ENCODE measurements at regions not wholly inside any gene's neighbourhood (a gene's known extent, or its start where the extent isn't known, plus 50 kb on each side); places are given as distances from the start of the nearest gene placed in this dataset.

DNA sequence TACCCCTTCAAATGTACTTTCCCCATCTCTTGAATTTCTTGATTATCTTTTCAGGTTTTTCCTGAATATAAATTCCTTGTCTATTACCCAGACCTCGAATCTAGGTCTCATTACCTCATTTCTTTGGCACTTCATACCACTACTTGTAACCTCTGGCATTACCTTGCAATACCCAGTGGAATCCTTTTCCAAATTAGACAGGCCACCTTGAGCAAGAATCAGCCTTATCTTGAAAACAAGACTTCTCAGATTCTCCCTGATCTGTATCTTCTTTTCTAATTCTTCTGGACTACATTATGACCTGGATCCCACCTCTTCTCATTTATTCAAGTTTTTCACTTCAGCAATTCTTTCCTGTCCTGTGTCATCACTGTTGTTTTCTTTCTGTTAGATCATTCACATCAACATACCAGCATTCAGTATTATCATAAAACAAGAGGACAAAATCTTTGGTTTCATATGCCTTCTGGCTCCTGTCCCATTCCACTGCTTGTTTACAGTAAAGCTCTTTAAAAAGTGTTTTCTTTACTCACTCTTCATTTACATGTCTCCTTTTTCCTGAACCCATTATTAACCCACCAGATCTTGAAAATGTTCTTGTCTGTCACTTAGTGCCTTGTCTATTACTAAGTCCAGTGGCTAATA, 275.6 kb upstream of the HS3ST1 start:
- CTCF ChIA-PET = no interaction called here
- Mint-ChIP-seq H3K4me3 (no peak overlapping the region), H3K27ac (no peak overlapping the region), H3K4me1 (ENCODE audit: low read depth) (no peaks in the 10 kb centered on the region), H3K9me3 (no peaks in the 10 kb centered on the region), H3K36me3 (ENCODE audit: low read depth) (no peaks in the 10 kb centered on the region), H3K27me3 (peaks cover 13% of the 10 kb centered on the region)
- DNase-seq = no peak
- H3K9me3 ChIP-seq (ENCODE audit: control insufficient read depth in 1 of 2, insufficient read depth in 1 of 2, low read length in 2 of 2) = peaks cover 0 to 3% of the 10 kb centered on the region in 2 experiments
- no peaks in the 10 kb centered on the region for H3K27me3 ChIP-seq (ENCODE audit: control insufficient read depth in 1 of 2, insufficient read depth in 2 of 2, low read length in 2 of 2)
- ATAC-seq (ENCODE audit: poor library complexity) = no peak
- H3K27ac ChIP-seq (ENCODE audit: low read depth in 1 of 2, low read length in 2 of 2) = no peak overlapping the region
- POLR2A ChIA-PET = no interaction called here
- no peaks in the 10 kb centered on the region for H3K36me3 ChIP-seq (ENCODE audit: insufficient read depth, low read length)
- intact Hi-C loops (cut with DNase I, micrococcal nuclease) = no loop called here
- no peaks in the 10 kb centered on the region for H3K4me1 ChIP-seq (ENCODE audit: insufficient read depth, low read length)
- no peak overlapping the region for H3K4me3 ChIP-seq (ENCODE audit: low read length)
- TF ChIP-seq, protein P1, sequence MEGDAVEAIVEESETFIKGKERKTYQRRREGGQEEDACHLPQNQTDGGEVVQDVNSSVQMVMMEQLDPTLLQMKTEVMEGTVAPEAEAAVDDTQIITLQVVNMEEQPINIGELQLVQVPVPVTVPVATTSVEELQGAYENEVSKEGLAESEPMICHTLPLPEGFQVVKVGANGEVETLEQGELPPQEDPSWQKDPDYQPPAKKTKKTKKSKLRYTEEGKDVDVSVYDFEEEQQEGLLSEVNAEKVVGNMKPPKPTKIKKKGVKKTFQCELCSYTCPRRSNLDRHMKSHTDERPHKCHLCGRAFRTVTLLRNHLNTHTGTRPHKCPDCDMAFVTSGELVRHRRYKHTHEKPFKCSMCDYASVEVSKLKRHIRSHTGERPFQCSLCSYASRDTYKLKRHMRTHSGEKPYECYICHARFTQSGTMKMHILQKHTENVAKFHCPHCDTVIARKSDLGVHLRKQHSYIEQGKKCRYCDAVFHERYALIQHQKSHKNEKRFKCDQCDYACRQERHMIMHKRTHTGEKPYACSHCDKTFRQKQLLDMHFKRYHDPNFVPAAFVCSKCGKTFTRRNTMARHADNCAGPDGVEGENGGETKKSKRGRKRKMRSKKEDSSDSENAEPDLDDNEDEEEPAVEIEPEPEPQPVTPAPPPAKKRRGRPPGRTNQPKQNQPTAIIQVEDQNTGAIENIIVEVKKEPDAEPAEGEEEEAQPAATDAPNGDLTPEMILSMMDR (IDR thresholded peaks at IDR 0.05) = no peak

GRCh38 chr4:11702886-11703557, 274.3 kb upstream of the HS3ST1 start:
- Histone ChIP-seq H3K36me3 (ENCODE audit: insufficient read depth, low read length) (no peaks in the 10 kb centered on the region), H3K9me3 (ENCODE audit: control insufficient read depth in 1 of 2, insufficient read depth in 1 of 2, low read length in 2 of 2) (peaks cover 0 to 3% of the 10 kb centered on the region in 2 experiments), H3K4me1 (ENCODE audit: insufficient read depth, low read length) (no peaks in the 10 kb centered on the region), H3K27ac (ENCODE audit: low read depth in 1 of 2, low read length in 2 of 2) (no peak overlapping the region), H3K4me3 (ENCODE audit: low read length) (no peak overlapping the region), H3K27me3 (ENCODE audit: control insufficient read depth in 1 of 2, insufficient read depth in 2 of 2, low read length in 2 of 2) (no peaks in the 10 kb centered on the region)
- no peak overlapping the region for H3K27ac Mint-ChIP-seq
- ChIA-PET CTCF (no interaction called here), POLR2A (no interaction called here)
- no peaks in the 10 kb centered on the region for H3K9me3 Mint-ChIP-seq
- ATAC-seq (ENCODE audit: poor library complexity) (no peak), DNase-seq (no peak)
- H3K36me3 Mint-ChIP-seq (ENCODE audit: low read depth) = no peaks in the 10 kb centered on the region
- TF ChIP-seq, protein P1 (IDR thresholded peaks at IDR 0.05) = no peak
- H3K27me3 Mint-ChIP-seq = peaks cover 4% of the 10 kb centered on the region
- intact Hi-C loops (cut with DNase I, micrococcal nuclease) = no loop called here
- no peaks in the 10 kb centered on the region for H3K4me1 Mint-ChIP-seq (ENCODE audit: low read depth)
- no peak overlapping the region for H3K4me3 Mint-ChIP-seq

GRCh38 chr4:11701966-11702725, 273.5 kb upstream of the HS3ST1 start:
- no peaks in the 10 kb centered on the region for H3K27me3 ChIP-seq (ENCODE audit: control insufficient read depth in 1 of 2, insufficient read depth in 2 of 2, low read length in 2 of 2)
- DNase-seq (no peak), ATAC-seq (ENCODE audit: poor library complexity) (no peak)
- Mint-ChIP-seq H3K36me3 (ENCODE audit: low read depth) (no peaks in the 10 kb centered on the region), H3K27me3 (no peaks in the 10 kb centered on the region), H3K4me1 (ENCODE audit: low read depth) (no peaks in the 10 kb centered on the region), H3K27ac (no peak overlapping the region), H3K9me3 (peaks cover 2% of the 10 kb centered on the region), H3K4me3 (no peak overlapping the region)
- TF ChIP-seq, protein P1 (IDR thresholded peaks at IDR 0.05) = no peak
- no peaks in the 10 kb centered on the region for H3K4me1 ChIP-seq (ENCODE audit: insufficient read depth, low read length)
- intact Hi-C loops (cut with DNase I, micrococcal nuclease) = no loop called here
- CTCF ChIA-PET = no interaction called here
- no peaks in the 10 kb centered on the region for H3K36me3 ChIP-seq (ENCODE audit: insufficient read depth, low read length)
- POLR2A ChIA-PET = no interaction called here
- H3K27ac ChIP-seq (ENCODE audit: low read depth in 1 of 2, low read length in 2 of 2) = no peak overlapping the region
- peaks cover 0 to 3% of the 10 kb centered on the region in 2 experiments for H3K9me3 ChIP-seq (ENCODE audit: control insufficient read depth in 1 of 2, insufficient read depth in 1 of 2, low read length in 2 of 2)
- no peak overlapping the region for H3K4me3 ChIP-seq (ENCODE audit: low read length)
